Central memory CD8-positive, alpha-beta T cell (primary cell): ENCODE measurements at regions not wholly inside any gene's neighbourhood (a gene's known extent, or its start where the extent isn't known, plus 50 kb on each side); places are given as distances from the start of the nearest gene placed in this dataset.
"Not testable (repeated sequence)": the region's sequence is repeated elsewhere in the genome, so short reads cannot be mapped to it uniquely, and the experiment has no call there.

Experiments
- ATAC-seq: fragments of 150-1000 bp; cut with Tn5 transposase; replicated peaks from 2 replicates; pipeline ENCODE4 v1.10.0; 2022; ENCODE audit warnings: mild to moderate bottlenecking, moderate FRiP score, moderate number of reproducible peaks; ENCODE audit not compliant: poor library complexity, severe bottlenecking; ENCODE audit errors: extremely low read depth
- DNase-seq, 2 donors: peaks; one replicate each; pipeline ENCODE4 v3.0.0; 2021; ENCODE audit warnings: low spot score in 2 of 2
- H3K27ac Mint-ChIP-seq: one replicate; pipeline ENCODE4 v1.8.0; 2022; ENCODE audit warnings: low read depth, mild to moderate bottlenecking, moderate library complexity, mixed read lengths
- H3K27me3 Mint-ChIP-seq: one replicate; pipeline ENCODE4 v1.8.0; 2022; ENCODE audit warnings: mixed read lengths
- H3K36me3 Mint-ChIP-seq: one replicate; pipeline ENCODE4 v1.8.0; 2022; ENCODE audit warnings: mild to moderate bottlenecking, moderate library complexity, mixed read lengths; ENCODE audit not compliant: insufficient read depth
- H3K4me1 Mint-ChIP-seq: one replicate; pipeline ENCODE4 v1.8.0; 2022; ENCODE audit warnings: mixed read lengths
- H3K4me3 Mint-ChIP-seq: one replicate; pipeline ENCODE4 v1.8.0; 2022; ENCODE audit warnings: mild to moderate bottlenecking, moderate library complexity, mixed read lengths
- H3K9me3 Mint-ChIP-seq: one replicate; pipeline ENCODE4 v1.8.0; 2022; ENCODE audit warnings: mixed read lengths

- DNase-seq (no peak), ATAC-seq (no peak)
- Mint-ChIP-seq H3K4me1 (no peaks in the 10 kb centered on the region), H3K27me3 (no peaks in the 10 kb centered on the region), H3K27ac (no peak overlapping the region), H3K4me3 (no peak overlapping the region), H3K9me3 (no peaks in the 10 kb centered on the region), H3K36me3 (no peaks in the 10 kb centered on the region)
Observed at GRCh38 chr9:135173066-135173465, 85.6 kb downstream of the OLFM1 start.

- no peaks in the 10 kb centered on the region for H3K9me3 Mint-ChIP-seq
- no peak overlapping the region for H3K27ac Mint-ChIP-seq
- no peak for ATAC-seq
- DNase-seq, result no peak
- no peak overlapping the region for H3K4me3 Mint-ChIP-seq
- H3K4me1 Mint-ChIP-seq, result no peaks in the 10 kb centered on the region
- H3K36me3 Mint-ChIP-seq, result no peaks in the 10 kb centered on the region
- no peaks in the 10 kb centered on the region for H3K27me3 Mint-ChIP-seq
Observed at GRCh38 chr9:135174248-135174647, 86.8 kb downstream of the OLFM1 start.

GRCh38 chr9:135174981-135175380 is 87.5 kb downstream of the OLFM1 start:
- Mint-ChIP-seq H3K36me3 (no peaks in the 10 kb centered on the region), H3K4me1 (no peaks in the 10 kb centered on the region)

GRCh38 chr9:135176284-135176683 is 88.8 kb downstream of the OLFM1 start:
- Mint-ChIP-seq H3K36me3 (no peaks in the 10 kb centered on the region), H3K27me3 (peaks cover 9% of the 10 kb centered on the region), H3K4me3 (no peak overlapping the region), H3K9me3 (no peaks in the 10 kb centered on the region), H3K27ac (no peak overlapping the region), H3K4me1 (no peaks in the 10 kb centered on the region)
- ATAC-seq (no peak), DNase-seq (no peak)

More at GRCh38 chr9:135174981-135175380, 87.5 kb downstream of the OLFM1 start:
- DNase-seq, result no peak
- no peaks in the 10 kb centered on the region for H3K9me3 Mint-ChIP-seq
- H3K27me3 Mint-ChIP-seq, result no peaks in the 10 kb centered on the region
- H3K27ac Mint-ChIP-seq, result no peak overlapping the region
- ATAC-seq, result no peak
- H3K4me3 Mint-ChIP-seq, result no peak overlapping the region

- DNase-seq, ATAC-seq, H3K4me1 Mint-ChIP-seq, H3K4me3 Mint-ChIP-seq, H3K9me3 Mint-ChIP-seq, H3K36me3 Mint-ChIP-seq, H3K27ac Mint-ChIP-seq: not testable (repeated sequence)
- peaks cover 18% of the 10 kb centered on the region for H3K27me3 Mint-ChIP-seq
Observed at GRCh38 chr9:135177562-135177961, 90.1 kb downstream of the OLFM1 start.

- peaks cover 18% of the 10 kb centered on the region for H3K27me3 Mint-ChIP-seq
- no peak for ATAC-seq
- no peaks in the 10 kb centered on the region for H3K36me3 Mint-ChIP-seq
- DNase-seq, result no peak
- no peak overlapping the region for H3K4me3 Mint-ChIP-seq
- no peak overlapping the region for H3K27ac Mint-ChIP-seq
- no peaks in the 10 kb centered on the region for H3K9me3 Mint-ChIP-seq
- no peaks in the 10 kb centered on the region for H3K4me1 Mint-ChIP-seq
Observed at GRCh38 chr9:135178498-135178897, 91.0 kb downstream of the OLFM1 start.

GRCh38 chr9:135179041-135179440 is 91.6 kb downstream of the OLFM1 start:
- no peaks in the 10 kb centered on the region for H3K36me3 Mint-ChIP-seq
- H3K27ac Mint-ChIP-seq, result no peak overlapping the region
- DNase-seq, result no peak
- no peaks in the 10 kb centered on the region for H3K9me3 Mint-ChIP-seq
- no peak for ATAC-seq
- no peak overlapping the region for H3K4me3 Mint-ChIP-seq
- H3K27me3 Mint-ChIP-seq, result peaks cover 18% of the 10 kb centered on the region
- no peaks in the 10 kb centered on the region for H3K4me1 Mint-ChIP-seq

- Mint-ChIP-seq H3K4me3 (no peak overlapping the region), H3K4me1 (no peaks in the 10 kb centered on the region), H3K9me3 (no peaks in the 10 kb centered on the region), H3K36me3 (no peaks in the 10 kb centered on the region), H3K27ac (no peak overlapping the region), H3K27me3 (peaks cover 18% of the 10 kb centered on the region)
- ATAC-seq (no peak), DNase-seq (no peak)
Observed at GRCh38 chr9:135179976-135180375, 92.5 kb downstream of the OLFM1 start.

- Mint-ChIP-seq H3K9me3 (no peaks in the 10 kb centered on the region), H3K27me3 (peaks cover 18% of the 10 kb centered on the region), H3K36me3 (no peaks in the 10 kb centered on the region), H3K4me1 (no peaks in the 10 kb centered on the region), H3K27ac (no peak overlapping the region), H3K4me3 (no peak overlapping the region)
- ATAC-seq (no peak), DNase-seq (no peak)
Observed at GRCh38 chr9:135180586-135180985, 93.1 kb downstream of the OLFM1 start.

- Mint-ChIP-seq H3K27ac (no peak overlapping the region), H3K36me3 (no peaks in the 10 kb centered on the region), H3K4me1 (no peaks in the 10 kb centered on the region), H3K27me3 (peaks cover 18% of the 10 kb centered on the region), H3K9me3 (no peaks in the 10 kb centered on the region), H3K4me3 (no peak overlapping the region)
- ATAC-seq (no peak), DNase-seq (no peak)
Observed at GRCh38 chr9:135181336-135181735, 93.9 kb downstream of the OLFM1 start.

GRCh38 chr9:135181841-135182240 is 94.4 kb downstream of the OLFM1 start:
- DNase-seq, H3K9me3 Mint-ChIP-seq, H3K36me3 Mint-ChIP-seq, H3K4me3 Mint-ChIP-seq, ATAC-seq, H3K4me1 Mint-ChIP-seq, H3K27ac Mint-ChIP-seq: not testable (repeated sequence)
- H3K27me3 Mint-ChIP-seq, result peaks cover 18% of the 10 kb centered on the region

- Mint-ChIP-seq H3K27ac (no peak overlapping the region), H3K4me1 (no peaks in the 10 kb centered on the region), H3K36me3 (no peaks in the 10 kb centered on the region), H3K9me3 (no peaks in the 10 kb centered on the region), H3K4me3 (no peak overlapping the region), H3K27me3 (peaks cover 18% of the 10 kb centered on the region)
- ATAC-seq, result no peak
- DNase-seq, result no peak
Observed at GRCh38 chr9:135183069-135183468, 95.6 kb downstream of the OLFM1 start.

- Mint-ChIP-seq H3K36me3 (no peaks in the 10 kb centered on the region), H3K4me3 (no peak overlapping the region), H3K9me3 (no peaks in the 10 kb centered on the region), H3K4me1 (no peaks in the 10 kb centered on the region), H3K27ac (no peak overlapping the region), H3K27me3 (peaks cover 18% of the 10 kb centered on the region)
- ATAC-seq, result no peak
- no peak for DNase-seq
Observed at GRCh38 chr9:135183528-135184180, 96.2 kb downstream of the OLFM1 start.
